DMS 273 (cell line): ENCODE measurements at regions not wholly inside any gene's neighbourhood (a gene's known extent, or its start where the extent isn't known, plus 50 kb on each side); places are given as distances from the start of the nearest gene placed in this dataset.
"Not testable (repeated sequence)": the region's sequence is repeated elsewhere in the genome, so short reads cannot be mapped to it uniquely, and the experiment has no call there.

Experiments used
- DNase-seq: peaks from one replicate; lab custom pipeline; 2025; ENCODE audit not compliant: unreplicated experiment; lab: John Stamatoyannopoulos, UW

- DNase-seq, result no peak
These were observed 912.5 kb upstream of the PABPC4L start for GRCh38 chr4:135114079-135114478.

- DNase-seq, result no peak
These were observed 896.5 kb upstream of the PABPC4L start for GRCh38 chr4:135098061-135098460.

GRCh38 chr4:135073389-135073788 is 871.8 kb upstream of the PABPC4L start:
- DNase-seq, result no peak

GRCh38 chr4:135072553-135072952 is 871.0 kb upstream of the PABPC4L start:
- DNase-seq, result no peak

- DNase-seq, result no peak
These were observed 863.8 kb upstream of the PABPC4L start for GRCh38 chr4:135065366-135065765.

- DNase-seq, result peak; percentile 3
These were observed 848.6 kb upstream of the PABPC4L start for GRCh38 chr4:135050086-135050717.

GRCh38 chr4:135032670-135033069 is 831.1 kb upstream of the PABPC4L start:
- DNase-seq, result peak; percentile 1

- DNase-seq, result no peak
These were observed 814.2 kb upstream of the PABPC4L start for GRCh38 chr4:135015771-135016170.

- no peak for DNase-seq
These were observed 805.8 kb upstream of the PABPC4L start for GRCh38 chr4:135007400-135007799.

GRCh38 chr4:134999169-134999568 is 797.6 kb upstream of the PABPC4L start:
- no peak for DNase-seq

GRCh38 chr4:134961963-134962362 is 760.4 kb upstream of the PABPC4L start:
- DNase-seq, result no peak

- DNase-seq, result no peak
These were observed 757.3 kb upstream of the PABPC4L start for GRCh38 chr4:134958862-134959261.

- DNase-seq, result no peak
These were observed 753.5 kb upstream of the PABPC4L start for GRCh38 chr4:134955059-134955458.

GRCh38 chr4:134952775-134953174 is 751.2 kb upstream of the PABPC4L start:
- DNase-seq, result no peak

GRCh38 chr4:134952305-134952704 is 750.7 kb upstream of the PABPC4L start:
- DNase-seq, result no peak

GRCh38 chr4:134948110-134948642 is 746.6 kb upstream of the PABPC4L start:
- DNase-seq, result no peak

GRCh38 chr4:134944115-134944514 is 742.5 kb upstream of the PABPC4L start:
- DNase-seq, result no peak

- no peak for DNase-seq
These were observed 734.4 kb upstream of the PABPC4L start for GRCh38 chr4:134936014-134936413.

- DNase-seq, result peak; percentile 22
These were observed 733.7 kb upstream of the PABPC4L start for GRCh38 chr4:134935320-134935719.

GRCh38 chr4:134934036-134934808 is 732.6 kb upstream of the PABPC4L start:
- DNase-seq, result no peak

GRCh38 chr4:134915355-134915754 is 713.8 kb upstream of the PABPC4L start:
- no peak for DNase-seq

- DNase-seq, result not testable (repeated sequence)
These were observed 712.7 kb upstream of the PABPC4L start for GRCh38 chr4:134914250-134914649.
